H1 (cell line): ENCODE measurements at regions not wholly inside any gene's neighbourhood (a gene's known extent, or its start where the extent isn't known, plus 50 kb on each side); places are given as distances from the start of the nearest gene placed in this dataset.

Source experiments
- CTCF ChIA-PET: fragments of 300-600 bp; sonication (Branson Sonifier 250); formaldehyde crosslinking; loops from one replicate; lab custom pipeline; 2021; ENCODE audit not compliant: partially characterized antibody; lab: Charles Lee
- POLR2A ChIA-PET: fragments of 300-600 bp; sonication (Branson Sonifier 250); formaldehyde crosslinking; loops from one replicate; lab custom pipeline; 2021; ENCODE audit warnings: inconsistent platforms; ENCODE audit not compliant: partially characterized antibody; lab: Charles Lee
- DNase-seq, 2 experiments: peaks; one replicate each; pipeline versions ENCODE4 v3.0.0 to v3.0.0-alpha.2; 2010 to 2022; ENCODE audit warnings: low spot score in 2 of 2, low read depth in 1 of 2, mixed read lengths in 1 of 2
- FAIRE-seq: peaks from 2 replicates; lab custom pipeline; 2011; peaks lifted over from hg19 to GRCh38; lab: Jason Lieb, UNC
- H2AFZ ChIP-seq: 2 replicates; pipeline ENCODE4 v1.8.1; 2012; ENCODE audit warnings: low read length, inconsistent platforms
- H2AK5ac ChIP-seq: 2 replicates; pipeline ENCODE4 v1.6.1; 2013; ENCODE audit warnings: low read depth, low read length
- H2BK120ac ChIP-seq: replicated peaks from 2 replicates; pipeline ENCODE3; 2013; ENCODE audit warnings: low read depth, low read length, inconsistent platforms
- H2BK12ac ChIP-seq: 2 replicates; pipeline ENCODE4 v1.6.1; 2013; ENCODE audit warnings: low read depth, low read length
- H2BK15ac ChIP-seq: 2 replicates; pipeline ENCODE4 v1.6.1; 2013; ENCODE audit warnings: low read length
- H2BK20ac ChIP-seq: 2 replicates; pipeline ENCODE4 v1.6.1; 2013; ENCODE audit warnings: low read length
- H2BK5ac ChIP-seq: 2 replicates; pipeline ENCODE4 v1.6.1; 2013; ENCODE audit warnings: low read depth, low read length
- H3K14ac ChIP-seq: 2 replicates; pipeline ENCODE4 v1.6.1; 2013; ENCODE audit warnings: inconsistent platforms; ENCODE audit not compliant: insufficient read length
- H3K18ac ChIP-seq: 2 replicates; pipeline ENCODE4 v1.6.1; 2013; ENCODE audit warnings: low read length; ENCODE audit errors: extremely low read depth
- H3K23ac ChIP-seq: 2 replicates; pipeline ENCODE4 v1.6.1; 2013; ENCODE audit warnings: inconsistent platforms; ENCODE audit not compliant: insufficient read length
- H3K23me2 ChIP-seq: 2 replicates; pipeline ENCODE4 v1.6.1; 2013; ENCODE audit warnings: low read depth, low read length
- H3K27ac ChIP-seq: 2 replicates; pipeline ENCODE4 v1.6.1; 2011; ENCODE audit warnings: low read depth, low read length, inconsistent platforms
- H3K27me3 ChIP-seq, 4 experiments: replicated peaks in 1 of 4; 1 replicate in 1 of 4; 2 replicates in 3 of 4; pipeline versions ENCODE4 v1.6.1 to v1.8.1; 2011 to 2013; ENCODE audit warnings: low read length in 3 of 4, mild to moderate bottlenecking in 3 of 4, inconsistent platforms in 2 of 4, mixed read lengths in 2 of 4, moderate library complexity in 1 of 4; ENCODE audit not compliant: control insufficient read depth in 3 of 4, insufficient read depth in 3 of 4; ENCODE audit errors: extremely low read depth in 1 of 4
- H3K36me3 ChIP-seq, 4 experiments: 2 replicates each; pipeline versions ENCODE4 v1.6.1 to v1.8.1; 2011 to 2013; ENCODE audit warnings: mild to moderate bottlenecking in 4 of 4, low read length in 3 of 4, moderate library complexity in 2 of 4, control low read depth in 1 of 4, inconsistent platforms in 1 of 4; ENCODE audit not compliant: insufficient read depth in 4 of 4, control insufficient read depth in 2 of 4
- H3K4ac ChIP-seq: replicated peaks from 2 replicates; pipeline ENCODE3; 2013; ENCODE audit warnings: low read length, low read depth, mixed read lengths, inconsistent platforms; ENCODE audit not compliant: insufficient read length
- H3K4me1 ChIP-seq, 4 experiments: replicated peaks in 1 of 4; 1 replicate in 1 of 4; 2 replicates in 3 of 4; pipeline versions ENCODE4 v1.6.1 to v1.8.1; 2011 to 2013; ENCODE audit warnings: low read length in 3 of 4, inconsistent platforms in 2 of 4, mixed read lengths in 1 of 4; ENCODE audit not compliant: insufficient read depth in 4 of 4, control insufficient read depth in 3 of 4
- H3K4me2 ChIP-seq, 2 experiments: 2 replicates each; pipeline versions ENCODE4 v1.6.1 to v1.8.1; 2011 to 2013; ENCODE audit warnings: low read depth in 2 of 2, low read length in 2 of 2, control low read depth in 1 of 2, inconsistent platforms in 1 of 2, mild to moderate bottlenecking in 1 of 2; ENCODE audit not compliant: insufficient read depth in 1 of 2
- H3K4me3 ChIP-seq, 4 experiments: fragments of 200-600, 300-600 bp in 1 of 4; sonication (generic), shearing (Covaris generic), sonication (Bioruptor Twin) in 1 of 4; 2 replicates each; pipeline versions ENCODE4 v1.5.1 to v1.8.1; 2011 to 2016; ENCODE audit warnings: low read length in 4 of 4, low read depth in 3 of 4, control low read depth in 2 of 4, inconsistent platforms in 2 of 4, mild to moderate bottlenecking in 2 of 4, mixed read lengths in 1 of 4, moderate library complexity in 1 of 4; ENCODE audit not compliant: insufficient read depth in 2 of 4; ENCODE audit errors: extremely low read depth in 1 of 4
- H3K56ac ChIP-seq: replicated peaks from 2 replicates; pipeline ENCODE3; 2013; ENCODE audit warnings: low read depth, mild to moderate bottlenecking, mixed read lengths, low read length, inconsistent platforms; ENCODE audit not compliant: insufficient read length
- H3K79me1 ChIP-seq: 2 replicates; pipeline ENCODE4 v1.6.1; 2013; ENCODE audit warnings: low read depth, low read length, control low read depth
- H3K79me2 ChIP-seq, 2 experiments: 2 replicates each; pipeline versions ENCODE4 v1.6.1 to v1.8.1; 2012 to 2013; ENCODE audit warnings: low read length in 2 of 2, mild to moderate bottlenecking in 2 of 2, inconsistent platforms in 1 of 2; ENCODE audit not compliant: insufficient read depth in 2 of 2, control insufficient read depth in 1 of 2
- H3K9ac ChIP-seq, 4 experiments: replicated peaks in 1 of 4; 1 replicate in 1 of 4; 2 replicates in 3 of 4; pipeline versions ENCODE4 v1.6.1 to v1.8.1; 2011 to 2013; ENCODE audit warnings: low read depth in 3 of 4, low read length in 3 of 4, control low read depth in 2 of 4, mild to moderate bottlenecking in 2 of 4, moderate library complexity in 2 of 4, inconsistent platforms in 1 of 4; ENCODE audit errors: extremely low read depth in 1 of 4
- H3K9me3 ChIP-seq, 2 experiments: 2 replicates each; pipeline versions ENCODE4 v1.6.1 to v1.8.1; 2012 to 2013; ENCODE audit warnings: mild to moderate bottlenecking in 2 of 2, moderate library complexity in 2 of 2, control low read depth in 1 of 2, inconsistent platforms in 1 of 2, low read depth in 1 of 2, low read length in 1 of 2, mixed read lengths in 1 of 2; ENCODE audit not compliant: insufficient read depth in 2 of 2
- H4K20me1 ChIP-seq, 2 experiments: replicated peaks in 1 of 2; 2 replicates each; pipeline versions ENCODE3 to v1.8.1; 2011 to 2013; ENCODE audit warnings: inconsistent platforms in 2 of 2, low read length in 2 of 2, mild to moderate bottlenecking in 1 of 2; ENCODE audit not compliant: insufficient read depth in 2 of 2, control insufficient read depth in 1 of 2
- H4K5ac ChIP-seq: 2 replicates; pipeline ENCODE4 v1.6.1; 2013; ENCODE audit warnings: low read length, low read depth, mixed read lengths, inconsistent platforms; ENCODE audit not compliant: insufficient read length
- H4K8ac ChIP-seq: 2 replicates; pipeline ENCODE4 v1.8.0; 2013; ENCODE audit warnings: mild to moderate bottlenecking, moderate library complexity, low read length, inconsistent platforms; ENCODE audit not compliant: insufficient read depth; ENCODE audit errors: extremely low read depth
- H4K91ac ChIP-seq: replicated peaks from 2 replicates; pipeline ENCODE3; 2013; ENCODE audit warnings: low read length, mixed read lengths, inconsistent platforms; ENCODE audit not compliant: insufficient read length
- BACH1 ChIP-seq: IDR thresholded peaks from 2 replicates; pipeline ENCODE4 v1.6.1; 2012; ENCODE audit warnings: low read length, improper control_type of control experiment
- HDAC2 ChIP-seq, 2 experiments: fragments of 300-600 bp in 1 of 2; sonication (generic) in 1 of 2; IDR thresholded peaks; 2 replicates each; pipeline ENCODE4 v1.6.1; 2011 to 2012; ENCODE audit warnings: low read depth in 2 of 2, low read length in 2 of 2, mild to moderate bottlenecking in 2 of 2, moderate library complexity in 2 of 2, borderline replicate concordance in 1 of 2, inconsistent platforms in 1 of 2
- JUN ChIP-seq: IDR thresholded peaks from 2 replicates; pipeline ENCODE4 v1.6.1; 2011; ENCODE audit warnings: low read depth, mild to moderate bottlenecking, improper control_type of control experiment, low read length
- KDM4A ChIP-seq: IDR thresholded peaks from one replicate; pipeline ENCODE4 v1.7.1; 2012; ENCODE audit warnings: low read depth, mild to moderate bottlenecking, moderate library complexity, low read length, inconsistent platforms; ENCODE audit not compliant: severe bottlenecking
- NANOG ChIP-seq: IDR thresholded peaks from 2 replicates; pipeline ENCODE4 v1.6.1; 2011; ENCODE audit warnings: low read length, low read depth, mild to moderate bottlenecking, inconsistent platforms; ENCODE audit not compliant: insufficient read depth, poor library complexity, severe bottlenecking
- SAP30 ChIP-seq: fragments of 300-600 bp; sonication (generic); IDR thresholded peaks from 2 replicates; pipeline ENCODE4 v1.7.1; 2012; ENCODE audit warnings: low read length, moderate library complexity, mild to moderate bottlenecking, inconsistent platforms; ENCODE audit not compliant: insufficient read depth, insufficient replicate concordance
- SIN3A ChIP-seq, 2 experiments: IDR thresholded peaks in 1 of 2; conservative IDR thresholded peaks in 1 of 2; 2 replicates each; pipeline ENCODE4 v1.6.1; 2011 to 2012; ENCODE audit warnings: low read length in 2 of 2, improper control_type of control experiment in 1 of 2, low read depth in 1 of 2, mild to moderate bottlenecking in 1 of 2
- SP4 ChIP-seq: IDR thresholded peaks from 2 replicates; pipeline ENCODE4 v1.6.1; 2012; ENCODE audit warnings: low read length, inconsistent platforms
- TEAD4 ChIP-seq: IDR thresholded peaks from 2 replicates; pipeline ENCODE4 v1.6.1; 2012; ENCODE audit warnings: low read depth, low read length, inconsistent platforms, mixed read lengths
- YY1 ChIP-seq: IDR thresholded peaks from 2 replicates; pipeline ENCODE4 v1.6.1; 2011; ENCODE audit warnings: low read depth, mild to moderate bottlenecking, low read length
- WGBS, 2 experiments: shearing (Covaris generic) in 1 of 2; methylation state at CpG; one replicate each; pipeline versions ENCODE4 v1.1.6 to v1.1.7; 2013 to 2015; ENCODE audit warnings: low lambda C conversion rate in 2 of 2, mixed read lengths in 2 of 2, inconsistent platforms in 1 of 2, low coverage in 1 of 2, missing lambda C conversion rate in 1 of 2; ENCODE audit not compliant: insufficient replicate concordance in 2 of 2, insufficient coverage in 1 of 2, insufficient read length in 1 of 2; ENCODE audit errors: extremely low coverage in 1 of 2, missing lambda C conversion rate in 1 of 2; 5-methylcytosine and 5-hydroxymethylcytosine counted together
- TF ChIP-seq, protein P1 (sequence below): IDR thresholded peaks from 2 replicates; pipeline ENCODE4 v1.6.1; 2011; ENCODE audit warnings: low read length, improper control_type of control experiment
- TF ChIP-seq, protein P2 (sequence below): IDR thresholded peaks from 2 replicates; pipeline ENCODE4 v1.6.1; 2012; ENCODE audit warnings: low read length, inconsistent platforms

- H4K5ac ChIP-seq = no peak overlapping the region
- no peak for FAIRE-seq
- no peak overlapping the region for H2BK15ac ChIP-seq
- H2BK12ac ChIP-seq = no peak overlapping the region
- H4K8ac ChIP-seq = no peak overlapping the region
- no peak overlapping the region for H2BK120ac ChIP-seq
- H3K36me3 ChIP-seq = no peaks in the 10 kb centered on the region
- no peaks in the 10 kb centered on the region for H3K79me2 ChIP-seq
- H3K14ac ChIP-seq = no peak overlapping the region
- no peak overlapping the region for H3K4me2 ChIP-seq
- peaks cover 9 to 45% of the 10 kb centered on the region in 2 experiments for H3K9me3 ChIP-seq
- H3K27me3 ChIP-seq = no peaks in the 10 kb centered on the region
- no peak overlapping the region for H3K4me3 ChIP-seq
- H3K18ac ChIP-seq = no peak overlapping the region
- no peak overlapping the region for H3K23ac ChIP-seq
- no peak overlapping the region for H2AK5ac ChIP-seq
- H4K20me1 ChIP-seq = no peaks in the 10 kb centered on the region
- H3K79me1 ChIP-seq = no peaks in the 10 kb centered on the region
- ChIA-PET CTCF (no interaction called here), POLR2A (no interaction called here)
- no peak overlapping the region for H3K9ac ChIP-seq
- no peak overlapping the region for H3K4ac ChIP-seq
- H3K4me1 ChIP-seq = no peaks in the 10 kb centered on the region
- no peak overlapping the region for H3K56ac ChIP-seq
- no peak overlapping the region for H4K91ac ChIP-seq
- WGBS, 2 experiments = 88% methylated on average over 1 of the region's 1 CpG; no CpG with 5 or more reads in 1 of the 2 experiments
- no peaks in the 10 kb centered on the region for H3K23me2 ChIP-seq
- H2AFZ ChIP-seq = no peak overlapping the region
- no peak for DNase-seq
- no peak overlapping the region for H2BK20ac ChIP-seq
- no peak overlapping the region for H3K27ac ChIP-seq
- no peak overlapping the region for H2BK5ac ChIP-seq
- no peak for TF ChIP-seq KDM4A
- no peak for TF ChIP-seq SIN3A (conservative IDR thresholded peaks at IDR 0.05 in 1 of 2, IDR thresholded peaks at IDR 0.05 in 1 of 2; ENCODE audit: low read depth in 1 of 2, low read length in 2 of 2)
- no peak for TF ChIP-seq HDAC2 (IDR thresholded peaks at IDR 0.05; ENCODE audit: borderline replicate concordance in 1 of 2, low read depth in 2 of 2, low read length in 2 of 2)
- TF ChIP-seq, protein P1, sequence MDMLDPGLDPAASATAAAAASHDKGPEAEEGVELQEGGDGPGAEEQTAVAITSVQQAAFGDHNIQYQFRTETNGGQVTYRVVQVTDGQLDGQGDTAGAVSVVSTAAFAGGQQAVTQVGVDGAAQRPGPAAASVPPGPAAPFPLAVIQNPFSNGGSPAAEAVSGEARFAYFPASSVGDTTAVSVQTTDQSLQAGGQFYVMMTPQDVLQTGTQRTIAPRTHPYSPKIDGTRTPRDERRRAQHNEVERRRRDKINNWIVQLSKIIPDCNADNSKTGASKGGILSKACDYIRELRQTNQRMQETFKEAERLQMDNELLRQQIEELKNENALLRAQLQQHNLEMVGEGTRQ = no peak
- no peak for TF ChIP-seq BACH1
- TF ChIP-seq SP4 = no peak
- TF ChIP-seq SAP30 = no peak
- TF ChIP-seq YY1 = no peak
- TF ChIP-seq, protein P2, sequence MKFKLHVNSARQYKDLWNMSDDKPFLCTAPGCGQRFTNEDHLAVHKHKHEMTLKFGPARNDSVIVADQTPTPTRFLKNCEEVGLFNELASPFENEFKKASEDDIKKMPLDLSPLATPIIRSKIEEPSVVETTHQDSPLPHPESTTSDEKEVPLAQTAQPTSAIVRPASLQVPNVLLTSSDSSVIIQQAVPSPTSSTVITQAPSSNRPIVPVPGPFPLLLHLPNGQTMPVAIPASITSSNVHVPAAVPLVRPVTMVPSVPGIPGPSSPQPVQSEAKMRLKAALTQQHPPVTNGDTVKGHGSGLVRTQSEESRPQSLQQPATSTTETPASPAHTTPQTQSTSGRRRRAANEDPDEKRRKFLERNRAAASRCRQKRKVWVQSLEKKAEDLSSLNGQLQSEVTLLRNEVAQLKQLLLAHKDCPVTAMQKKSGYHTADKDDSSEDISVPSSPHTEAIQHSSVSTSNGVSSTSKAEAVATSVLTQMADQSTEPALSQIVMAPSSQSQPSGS = no peak
- no peak for TF ChIP-seq JUN
- no peak for TF ChIP-seq TEAD4
- no peak for TF ChIP-seq NANOG
Measured at GRCh38 chrY:19842972-19843371, 98.4 kb upstream of the KDM5D start.
